ENCODE measurements at regions not wholly inside any gene's neighbourhood (a gene's known extent, or its start where the extent isn't known, plus 50 kb on each side); places are given as distances from the start of the nearest gene placed in this dataset.

DNA sequence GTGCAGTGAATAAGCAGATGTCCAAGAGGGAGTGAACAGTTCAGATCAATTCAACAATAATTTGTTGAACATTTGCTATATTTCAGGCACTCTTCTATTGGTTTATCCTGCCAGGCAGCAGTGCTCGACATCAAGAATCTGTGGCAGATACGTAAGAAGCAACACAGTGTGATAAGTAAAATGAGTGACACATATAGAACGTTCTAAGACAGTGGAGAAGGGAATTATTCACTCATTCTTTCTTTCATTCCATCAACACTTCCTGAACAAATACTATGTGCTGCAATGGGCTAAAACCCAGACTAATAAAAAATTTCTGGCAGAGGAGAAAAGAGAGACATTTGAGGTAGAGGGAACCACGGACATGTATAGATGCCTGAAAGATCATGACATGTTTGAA, 89.9 kb upstream of the GLIS3 start:
- no peak overlapping the region for H3K23ac ChIP-seq (ENCODE audit: low read depth, low read length)
- ATAC-seq (ENCODE audit: low read depth) (no peak), DNase-seq (no peak)
- no peak overlapping the region for H3K56ac ChIP-seq (ENCODE audit: extremely low read depth, insufficient read depth, low read length)
- H4K91ac ChIP-seq (ENCODE audit: insufficient read depth, low read depth, low read length): no peak overlapping the region
- no TSS peak for BruUV-seq (replicated peaks)
- WGBS, 2 experiments (ENCODE audit: extremely low coverage in 2 of 2, insufficient read length in 1 of 2): no CpG with 5 or more reads among the region's 4 CpGs
- POLR2A ChIA-PET (ENCODE audit: unreplicated experiment): no interaction called here
- H3K18ac ChIP-seq (ENCODE audit: low read depth, low read length): no peak overlapping the region
- no peaks in the 10 kb centered on the region for H3K9me3 ChIP-seq (ENCODE audit: control insufficient read depth, insufficient read depth, low read length)
- no peak overlapping the region for H3K14ac ChIP-seq (replicated peaks; ENCODE audit: low read depth, low read length)
- H3K4ac ChIP-seq (ENCODE audit: low read depth, low read length): no peak overlapping the region
- H3K79me1 ChIP-seq (ENCODE audit: low read depth in 1 of 2, low read length in 2 of 2): no peaks in the 10 kb centered on the region
- no peak overlapping the region for H2BK20ac ChIP-seq (ENCODE audit: low read depth, low read length)
- H4K5ac ChIP-seq (ENCODE audit: low read depth, low read length): no peak overlapping the region
- H4K8ac ChIP-seq (ENCODE audit: low read depth in 2 of 2, low read length in 2 of 2): no peak overlapping the region
- H2AK9ac ChIP-seq (replicated peaks; ENCODE audit: low read depth, low read length, poor library complexity): no peak overlapping the region
- no peak overlapping the region for H3K4me2 ChIP-seq (ENCODE audit: low read depth, low read length)
- no peaks in the 10 kb centered on the region for H3K4me1 ChIP-seq (ENCODE audit: control insufficient read depth, insufficient read depth, low read length)
- no peaks in the 10 kb centered on the region for H4K20me1 ChIP-seq (ENCODE audit: insufficient read depth, low read length)
- H3K4me3 ChIP-seq (ENCODE audit: insufficient read depth, low read depth, low read length): no peak overlapping the region
- no peak overlapping the region for H2AFZ ChIP-seq (replicated peaks; ENCODE audit: low read length, poor library complexity)
- no peak overlapping the region for H2BK15ac ChIP-seq (ENCODE audit: low read depth, low read length)
- no peak overlapping the region for H3K27ac ChIP-seq (ENCODE audit: insufficient read depth, low read length)
- CTCF ChIA-PET: no interaction called here
- TF ChIP-seq, protein P1, sequence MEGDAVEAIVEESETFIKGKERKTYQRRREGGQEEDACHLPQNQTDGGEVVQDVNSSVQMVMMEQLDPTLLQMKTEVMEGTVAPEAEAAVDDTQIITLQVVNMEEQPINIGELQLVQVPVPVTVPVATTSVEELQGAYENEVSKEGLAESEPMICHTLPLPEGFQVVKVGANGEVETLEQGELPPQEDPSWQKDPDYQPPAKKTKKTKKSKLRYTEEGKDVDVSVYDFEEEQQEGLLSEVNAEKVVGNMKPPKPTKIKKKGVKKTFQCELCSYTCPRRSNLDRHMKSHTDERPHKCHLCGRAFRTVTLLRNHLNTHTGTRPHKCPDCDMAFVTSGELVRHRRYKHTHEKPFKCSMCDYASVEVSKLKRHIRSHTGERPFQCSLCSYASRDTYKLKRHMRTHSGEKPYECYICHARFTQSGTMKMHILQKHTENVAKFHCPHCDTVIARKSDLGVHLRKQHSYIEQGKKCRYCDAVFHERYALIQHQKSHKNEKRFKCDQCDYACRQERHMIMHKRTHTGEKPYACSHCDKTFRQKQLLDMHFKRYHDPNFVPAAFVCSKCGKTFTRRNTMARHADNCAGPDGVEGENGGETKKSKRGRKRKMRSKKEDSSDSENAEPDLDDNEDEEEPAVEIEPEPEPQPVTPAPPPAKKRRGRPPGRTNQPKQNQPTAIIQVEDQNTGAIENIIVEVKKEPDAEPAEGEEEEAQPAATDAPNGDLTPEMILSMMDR (conservative IDR thresholded peaks at IDR 0.05; ENCODE audit: low read depth, low read length): no peak
- TF ChIP-seq CEBPB (IDR thresholded peaks at IDR 0.05; ENCODE audit: low read depth, low read length): no peak
- no peak for TF ChIP-seq POLR2A (IDR thresholded peaks at IDR 0.05; ENCODE audit: low read depth, low read length)
- TF ChIP-seq, protein P2, sequence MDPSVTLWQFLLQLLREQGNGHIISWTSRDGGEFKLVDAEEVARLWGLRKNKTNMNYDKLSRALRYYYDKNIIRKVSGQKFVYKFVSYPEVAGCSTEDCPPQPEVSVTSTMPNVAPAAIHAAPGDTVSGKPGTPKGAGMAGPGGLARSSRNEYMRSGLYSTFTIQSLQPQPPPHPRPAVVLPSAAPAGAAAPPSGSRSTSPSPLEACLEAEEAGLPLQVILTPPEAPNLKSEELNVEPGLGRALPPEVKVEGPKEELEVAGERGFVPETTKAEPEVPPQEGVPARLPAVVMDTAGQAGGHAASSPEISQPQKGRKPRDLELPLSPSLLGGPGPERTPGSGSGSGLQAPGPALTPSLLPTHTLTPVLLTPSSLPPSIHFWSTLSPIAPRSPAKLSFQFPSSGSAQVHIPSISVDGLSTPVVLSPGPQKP (IDR thresholded peaks at IDR 0.05; ENCODE audit: borderline replicate concordance, low read depth, low read length): no peak
- TF ChIP-seq FOS (IDR thresholded peaks at IDR 0.05; ENCODE audit: low read depth, low read length): no peak
- no peak for TF ChIP-seq SMC3 (IDR thresholded peaks at IDR 0.05; ENCODE audit: low read depth, low read length)
- TF ChIP-seq RFX5 (IDR thresholded peaks at IDR 0.05; ENCODE audit: low read depth, low read length): no peak
- TF ChIP-seq MAFK (IDR thresholded peaks at IDR 0.05; ENCODE audit: low read depth, low read length): no peak
- TF ChIP-seq, protein P3, sequence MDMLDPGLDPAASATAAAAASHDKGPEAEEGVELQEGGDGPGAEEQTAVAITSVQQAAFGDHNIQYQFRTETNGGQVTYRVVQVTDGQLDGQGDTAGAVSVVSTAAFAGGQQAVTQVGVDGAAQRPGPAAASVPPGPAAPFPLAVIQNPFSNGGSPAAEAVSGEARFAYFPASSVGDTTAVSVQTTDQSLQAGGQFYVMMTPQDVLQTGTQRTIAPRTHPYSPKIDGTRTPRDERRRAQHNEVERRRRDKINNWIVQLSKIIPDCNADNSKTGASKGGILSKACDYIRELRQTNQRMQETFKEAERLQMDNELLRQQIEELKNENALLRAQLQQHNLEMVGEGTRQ (IDR thresholded peaks at IDR 0.05; ENCODE audit: low read depth, low read length): no peak
- TF ChIP-seq RAD21 (IDR thresholded peaks at IDR 0.05; ENCODE audit: low read length): no peak
- no peak for TF ChIP-seq MXI1 (IDR thresholded peaks at IDR 0.05; ENCODE audit: borderline replicate concordance, low read depth, low read length)
- no peak for TF ChIP-seq MAZ (IDR thresholded peaks at IDR 0.05; ENCODE audit: borderline replicate concordance, low read depth, low read length)
- H3K9ac ChIP-seq (ENCODE audit: low read depth, low read length): no peak overlapping the region
- H3K9me1 ChIP-seq (ENCODE audit: insufficient read depth, low read length): no peaks in the 10 kb centered on the region
- in situ Hi-C loops (cut with MboI; ENCODE audit: low sequenced_read_pairs): loop anchor here (10.0 to 25.0 kb wide), 2 partner anchors 265 to 1198 kb away; no protein-coding TSS in a partner anchor
- dilution Hi-C loops (cut with HindIII; ENCODE audit: low sequenced_read_pairs, unreplicated experiment): no loop called here
- no peak overlapping the region for H2BK5ac ChIP-seq (ENCODE audit: low read depth, low read length, poor library complexity, severe bottlenecking)
- intact Hi-C loops (cut with micrococcal nuclease): loop anchor here (10.0 kb wide), 3 partner anchors 165 to 535 kb away; no protein-coding TSS in a partner anchor
- no peak overlapping the region for H2BK120ac ChIP-seq (ENCODE audit: low read depth, low read length)
- H3K36me3 ChIP-seq (ENCODE audit: control insufficient read depth, insufficient read depth, low read length): no peaks in the 10 kb centered on the region
- H2AK5ac ChIP-seq (ENCODE audit: low read depth, low read length): no peak overlapping the region
- H3K27me3 ChIP-seq (ENCODE audit: control insufficient read depth, insufficient read depth, low read length): peaks cover 16% of the 10 kb centered on the region

All from IMR-90 (cell line).